ENCODE measurements at regions not wholly inside any gene's neighbourhood (a gene's known extent, or its start where the extent isn't known, plus 50 kb on each side); places are given as distances from the start of the nearest gene placed in this dataset.
"Not testable (repeated sequence)": the region's sequence is repeated elsewhere in the genome, so short reads cannot be mapped to it uniquely, and the experiment has no call there.

GRCh38 chr20:36082315-36082915 is 72.1 kb upstream of the EPB41L1 start:
- Mint-ChIP-seq H3K9me3 (peaks cover 4% of the 10 kb centered on the region), H3K4me3 (no peak overlapping the region), H3K27me3 (ENCODE audit: low read depth) (peaks cover 23% of the 10 kb centered on the region), H3K4me1 (ENCODE audit: low read depth) (no peaks in the 10 kb centered on the region), H3K36me3 (ENCODE audit: low read depth) (peaks cover 2% of the 10 kb centered on the region), H3K27ac (no peak overlapping the region)

DNA sequence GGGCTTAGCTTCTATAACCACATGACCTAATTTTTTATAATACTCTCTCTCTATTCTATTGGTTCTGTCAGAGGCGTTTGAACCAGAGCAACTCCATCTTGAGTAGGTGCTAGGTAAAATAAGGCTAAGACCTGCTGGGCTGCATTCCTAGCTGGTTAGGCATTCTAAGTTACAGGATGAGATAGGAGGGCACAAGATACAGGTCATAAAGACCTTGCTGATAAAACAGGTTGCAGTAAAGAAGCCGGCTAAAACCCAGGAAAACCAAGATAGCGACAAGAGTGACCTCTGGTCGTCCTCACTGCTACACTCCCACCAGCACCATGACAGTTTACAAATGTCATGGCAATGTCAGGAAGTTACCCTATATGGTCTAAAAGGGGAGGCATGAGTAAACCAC is 71.3 kb upstream of the EPB41L1 start:
- not testable (repeated sequence) for H3K36me3 Mint-ChIP-seq (ENCODE audit: low read depth); H3K4me3 Mint-ChIP-seq; H3K9me3 Mint-ChIP-seq; H3K4me1 Mint-ChIP-seq (ENCODE audit: low read depth); H3K27ac Mint-ChIP-seq
- peaks cover 28% of the 10 kb centered on the region for H3K27me3 Mint-ChIP-seq (ENCODE audit: low read depth)

GRCh38 chr20:36084356-36084755 is 70.2 kb upstream of the EPB41L1 start:
- no peaks in the 10 kb centered on the region for H3K4me1 Mint-ChIP-seq (ENCODE audit: low read depth)
- H3K27ac Mint-ChIP-seq = no peak overlapping the region
- H3K27me3 Mint-ChIP-seq (ENCODE audit: low read depth) = peaks cover 27% of the 10 kb centered on the region

DNA sequence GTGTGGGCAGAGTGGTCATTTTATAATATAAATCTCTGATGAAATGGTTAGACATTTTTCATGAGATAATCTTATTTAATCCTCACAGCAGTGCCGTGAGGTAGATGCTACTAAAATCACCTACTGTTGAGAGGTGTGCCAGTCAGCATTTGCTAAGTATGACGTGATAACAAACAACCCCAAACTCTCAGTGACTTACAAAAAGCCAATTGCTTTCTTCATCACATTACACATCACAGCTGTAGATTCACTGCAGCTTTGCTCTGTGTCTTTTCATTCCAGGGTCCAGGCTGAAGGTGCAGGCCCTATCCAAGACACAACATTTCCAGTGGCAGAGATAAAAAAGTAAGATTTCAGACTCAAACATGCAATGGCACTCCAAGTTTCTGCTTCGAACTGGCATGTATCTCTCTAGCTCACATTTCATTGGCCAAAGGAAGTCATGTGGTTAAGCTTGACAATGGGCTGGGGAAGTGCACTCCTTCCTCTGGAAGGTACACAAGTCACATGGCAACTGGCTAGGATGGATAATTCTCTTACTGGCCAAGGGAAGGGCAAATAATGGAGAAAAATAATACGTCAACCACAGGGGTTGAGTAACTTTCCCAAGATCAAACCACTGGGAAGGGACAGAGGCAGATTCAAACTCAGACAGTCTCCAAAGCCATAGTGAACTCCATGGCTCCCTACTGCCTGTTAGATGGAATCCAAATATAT is 69.5 kb upstream of the EPB41L1 start:
- Mint-ChIP-seq H3K27ac (no peak overlapping the region), H3K27me3 (ENCODE audit: low read depth) (peaks cover 26% of the 10 kb centered on the region), H3K4me3 (no peak overlapping the region), H3K4me1 (ENCODE audit: low read depth) (no peaks in the 10 kb centered on the region), H3K9me3 (peaks cover 4% of the 10 kb centered on the region), H3K36me3 (ENCODE audit: low read depth) (peaks cover 2% of the 10 kb centered on the region)

More at GRCh38 chr20:36084356-36084755, 70.2 kb upstream of the EPB41L1 start:
- Mint-ChIP-seq H3K36me3 (ENCODE audit: low read depth) (peaks cover 2% of the 10 kb centered on the region), H3K4me3 (no peak overlapping the region), H3K9me3 (peaks cover 4% of the 10 kb centered on the region)

DNA sequence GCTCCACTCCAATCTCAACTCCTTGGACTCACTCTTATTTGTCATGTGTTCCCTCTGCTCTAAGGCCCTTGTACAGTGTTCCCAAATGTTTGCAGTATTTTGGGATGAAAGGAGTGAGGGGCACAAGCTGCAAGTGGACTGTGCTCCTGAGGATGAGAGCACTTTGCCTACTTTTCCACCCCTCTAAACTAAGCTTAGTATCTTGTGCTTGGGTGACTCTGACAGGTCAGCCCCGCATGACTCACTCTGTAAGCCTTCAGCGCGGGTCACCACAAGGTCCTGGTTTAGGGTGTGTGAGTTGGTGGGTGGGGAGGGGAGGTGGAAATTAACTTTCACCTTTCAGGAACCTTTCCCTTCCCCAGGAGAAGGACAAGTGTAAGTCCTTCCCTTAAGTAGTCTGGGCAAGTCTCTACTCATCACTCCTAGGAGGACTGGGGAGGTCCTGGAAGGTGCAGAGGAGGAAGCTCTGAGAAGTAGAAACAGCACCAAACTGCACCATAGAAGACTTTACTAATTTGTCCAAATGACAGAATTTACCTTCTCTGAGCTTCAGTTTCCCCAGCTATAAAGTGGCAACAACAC is 68.8 kb upstream of the EPB41L1 start:
- Mint-ChIP-seq H3K27me3 (ENCODE audit: low read depth) (peaks cover 33% of the 10 kb centered on the region), H3K4me1 (ENCODE audit: low read depth) (no peaks in the 10 kb centered on the region), H3K4me3 (no peak overlapping the region), H3K9me3 (peaks cover 4% of the 10 kb centered on the region), H3K36me3 (ENCODE audit: low read depth) (peaks cover 2% of the 10 kb centered on the region), H3K27ac (no peak overlapping the region)

- Mint-ChIP-seq H3K4me3 (no peak overlapping the region), H3K36me3 (ENCODE audit: low read depth) (peaks cover 2% of the 10 kb centered on the region), H3K9me3 (peaks cover 4% of the 10 kb centered on the region), H3K4me1 (ENCODE audit: low read depth) (no peaks in the 10 kb centered on the region), H3K27me3 (ENCODE audit: low read depth) (peaks cover 43% of the 10 kb centered on the region), H3K27ac (no peak overlapping the region)
Observed at GRCh38 chr20:36086767-36087166, 67.8 kb upstream of the EPB41L1 start.

DNA sequence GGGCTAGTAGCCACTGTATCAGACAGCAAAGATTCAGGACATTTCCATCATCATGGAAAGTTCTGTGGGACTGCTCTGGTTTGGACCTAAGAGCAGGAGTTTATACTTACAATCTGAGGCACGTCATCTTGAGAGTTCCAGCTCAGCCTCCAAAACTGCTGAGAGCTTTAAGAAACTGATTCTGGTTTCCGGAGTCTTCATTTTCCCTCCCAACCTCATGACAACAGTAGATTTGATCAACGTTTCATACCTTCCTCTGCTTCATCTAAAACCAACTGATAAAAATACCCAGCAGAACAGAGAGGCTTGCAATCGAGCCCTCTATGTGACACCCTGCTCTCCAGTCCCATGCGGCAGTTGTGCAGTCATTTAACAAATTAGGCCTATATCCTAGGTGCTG is 64.3 kb upstream of the EPB41L1 start:
- peaks cover 9% of the 10 kb centered on the region for H3K4me1 Mint-ChIP-seq (ENCODE audit: low read depth)
- no peak overlapping the region for H3K27ac Mint-ChIP-seq
- H3K9me3 Mint-ChIP-seq = no peaks in the 10 kb centered on the region
- H3K27me3 Mint-ChIP-seq (ENCODE audit: low read depth) = peaks cover 48% of the 10 kb centered on the region
- H3K36me3 Mint-ChIP-seq (ENCODE audit: low read depth) = peaks cover 2% of the 10 kb centered on the region
- H3K4me3 Mint-ChIP-seq = no peak overlapping the region

- Mint-ChIP-seq H3K9me3 (no peaks in the 10 kb centered on the region), H3K36me3 (ENCODE audit: low read depth) (peaks cover 2% of the 10 kb centered on the region), H3K27me3 (ENCODE audit: low read depth) (peaks cover 56% of the 10 kb centered on the region), H3K27ac (no peak overlapping the region), H3K4me1 (ENCODE audit: low read depth) (peaks cover 9% of the 10 kb centered on the region), H3K4me3 (peak overlapping the region; percentile 37)
Observed at GRCh38 chr20:36091561-36092397, 62.8 kb upstream of the EPB41L1 start.

DNA sequence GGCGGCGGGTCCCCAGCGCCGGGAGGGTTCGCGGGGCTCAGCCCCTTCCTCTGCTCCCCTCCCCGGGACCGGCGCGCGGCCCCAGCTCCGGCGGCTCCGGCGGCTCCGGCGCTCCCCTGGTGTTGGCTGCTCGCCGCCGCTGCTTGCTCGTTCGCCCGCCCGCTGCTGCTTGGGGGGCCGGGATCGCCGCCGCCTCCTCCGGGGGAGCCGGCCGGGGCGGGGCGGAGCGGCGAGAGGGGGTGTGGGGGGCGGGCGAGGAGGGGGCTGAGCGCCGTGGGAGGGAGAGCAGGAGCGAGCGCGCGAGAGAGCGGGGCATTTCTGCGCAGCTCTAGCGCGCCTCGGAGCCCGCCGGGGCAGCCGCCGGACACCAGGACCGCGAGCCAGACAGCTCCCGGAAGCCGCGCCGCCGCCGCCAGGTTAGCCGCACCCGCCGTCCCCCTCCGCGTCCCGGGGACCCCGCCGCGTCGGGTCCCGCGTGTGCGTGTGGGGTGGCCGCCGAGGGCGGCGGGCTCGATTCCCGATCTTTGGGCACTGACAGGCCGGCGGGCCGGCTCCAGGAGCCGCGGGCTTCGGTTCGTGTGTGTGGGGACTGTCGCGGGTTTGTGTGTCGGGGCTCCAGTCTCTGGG is 62.0 kb upstream of the EPB41L1 start:
- peaks cover 2% of the 10 kb centered on the region for H3K36me3 Mint-ChIP-seq (ENCODE audit: low read depth)
- peaks cover 57% of the 10 kb centered on the region for H3K27me3 Mint-ChIP-seq (ENCODE audit: low read depth)
- peak overlapping the region; percentile 91 for H3K4me3 Mint-ChIP-seq
- peaks cover 10% of the 10 kb centered on the region for H3K4me1 Mint-ChIP-seq (ENCODE audit: low read depth)
- H3K9me3 Mint-ChIP-seq = no peaks in the 10 kb centered on the region
- peak overlapping the region; percentile 80 for H3K27ac Mint-ChIP-seq

GRCh38 chr20:36093025-36093803 is 61.3 kb upstream of the EPB41L1 start:
- H3K4me3 Mint-ChIP-seq = peak overlapping the region; percentile 91
- peaks cover 2% of the 10 kb centered on the region for H3K36me3 Mint-ChIP-seq (ENCODE audit: low read depth)
- peaks cover 54% of the 10 kb centered on the region for H3K27me3 Mint-ChIP-seq (ENCODE audit: low read depth)
- peaks cover 11% of the 10 kb centered on the region for H3K4me1 Mint-ChIP-seq (ENCODE audit: low read depth)
- peak overlapping the region; percentile 80 for H3K27ac Mint-ChIP-seq
- no peaks in the 10 kb centered on the region for H3K9me3 Mint-ChIP-seq

- Mint-ChIP-seq H3K9me3 (no peaks in the 10 kb centered on the region), H3K27ac (no peak overlapping the region), H3K4me1 (ENCODE audit: low read depth) (peaks cover 11% of the 10 kb centered on the region), H3K4me3 (peak overlapping the region; percentile 2), H3K27me3 (ENCODE audit: low read depth) (peaks cover 54% of the 10 kb centered on the region), H3K36me3 (ENCODE audit: low read depth) (peaks cover 2% of the 10 kb centered on the region)
Observed at GRCh38 chr20:36093804-36094145, 60.8 kb upstream of the EPB41L1 start.

GRCh38 chr20:36094497-36094896 is 60.0 kb upstream of the EPB41L1 start:
- H3K27me3 Mint-ChIP-seq (ENCODE audit: low read depth) = peaks cover 54% of the 10 kb centered on the region
- no peak overlapping the region for H3K27ac Mint-ChIP-seq
- H3K4me3 Mint-ChIP-seq = no peak overlapping the region
- H3K36me3 Mint-ChIP-seq (ENCODE audit: low read depth) = peaks cover 2% of the 10 kb centered on the region
- no peaks in the 10 kb centered on the region for H3K9me3 Mint-ChIP-seq
- H3K4me1 Mint-ChIP-seq (ENCODE audit: low read depth) = peaks cover 11% of the 10 kb centered on the region

DNA sequence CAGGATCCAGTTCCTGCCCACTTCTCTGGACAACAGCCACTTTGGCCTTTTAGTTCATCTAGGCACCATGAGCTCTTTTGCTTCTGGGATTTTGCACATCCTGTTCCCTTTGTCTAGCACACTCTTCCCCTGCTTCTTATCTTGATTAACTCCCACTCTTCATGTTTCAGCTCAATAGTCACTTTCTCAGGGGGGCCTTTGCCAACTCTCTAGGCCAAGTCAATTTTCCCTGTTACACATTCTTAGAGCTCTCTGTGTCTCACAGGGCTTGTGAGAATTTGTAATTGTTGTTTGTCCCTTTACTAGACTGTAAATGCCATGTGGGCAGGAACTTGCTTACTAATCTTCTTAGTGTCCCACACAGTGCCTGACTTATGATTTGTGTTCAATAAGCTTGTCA is 58.1 kb upstream of the EPB41L1 start:
- no peaks in the 10 kb centered on the region for H3K9me3 Mint-ChIP-seq
- peaks cover 11% of the 10 kb centered on the region for H3K4me1 Mint-ChIP-seq (ENCODE audit: low read depth)
- H3K4me3 Mint-ChIP-seq = no peak overlapping the region
- H3K36me3 Mint-ChIP-seq (ENCODE audit: low read depth) = peaks cover 2% of the 10 kb centered on the region
- H3K27ac Mint-ChIP-seq = no peak overlapping the region
- H3K27me3 Mint-ChIP-seq (ENCODE audit: low read depth) = peaks cover 36% of the 10 kb centered on the region
